CD4-positive, alpha-beta T cell treated with Interleukin-6 at 100 ng/mL for 8 hours (primary cell): ENCODE measurements at regions not wholly inside any gene's neighbourhood (a gene's known extent, or its start where the extent isn't known, plus 50 kb on each side); places are given as distances from the start of the nearest gene placed in this dataset.

Source experiments
- DNase-seq: peaks from one replicate; pipeline ENCODE4 v3.0.0-alpha.2; 2020; ENCODE audit warnings: mixed read lengths, low spot score

DNA sequence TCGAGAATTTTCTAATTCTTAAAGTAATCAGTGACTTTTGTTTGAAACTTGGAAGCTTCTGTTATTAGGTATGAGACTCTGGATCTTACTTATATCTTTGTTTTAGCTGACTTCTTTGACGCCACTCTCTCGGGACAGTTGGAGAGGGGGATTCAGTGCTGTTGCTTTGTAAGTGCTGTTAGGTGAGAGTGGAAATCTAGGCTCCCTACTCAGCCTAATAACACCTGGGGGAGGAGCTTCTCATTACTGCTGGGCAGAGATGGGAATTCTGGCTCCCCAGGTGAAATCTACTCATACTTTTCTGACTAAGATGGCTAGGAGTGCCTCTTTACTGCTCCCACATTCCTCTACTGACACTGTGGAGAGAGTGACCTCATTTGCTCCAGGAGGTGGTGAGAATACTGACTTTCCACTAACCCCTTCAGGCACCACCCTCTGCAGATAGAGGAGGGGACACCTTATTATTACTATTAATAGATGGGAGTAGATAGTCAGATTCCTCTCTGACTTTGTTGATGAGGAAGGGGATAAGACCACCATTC, 324.9 kb upstream of the SPRY2 start:
- DNase-seq: no peak

DNA sequence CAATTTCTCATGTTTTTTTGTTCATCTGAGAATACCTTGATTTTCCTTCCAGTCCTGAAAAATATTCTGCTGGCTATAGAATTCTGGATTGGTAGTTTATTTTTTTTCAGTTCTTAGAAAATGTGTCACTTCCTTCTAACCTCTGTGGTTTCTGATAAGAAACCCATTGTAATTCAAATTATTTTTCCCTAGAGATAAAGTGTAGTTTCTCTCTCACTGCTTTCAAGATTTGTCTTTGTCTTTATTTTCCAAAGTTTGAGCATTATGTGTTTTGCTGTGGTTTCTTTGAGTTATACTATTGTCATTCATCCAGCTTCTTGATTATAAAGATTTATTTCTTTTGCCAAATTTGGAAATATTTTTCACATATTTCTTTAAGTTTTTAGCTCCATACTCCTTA, 324.0 kb upstream of the SPRY2 start:
- no peak for DNase-seq

- no peak for DNase-seq
Measured at GRCh38 chr13:80663788-80664187, 322.9 kb upstream of the SPRY2 start.

- no peak for DNase-seq
Measured at GRCh38 chr13:80658705-80659104, 317.8 kb upstream of the SPRY2 start.

DNA sequence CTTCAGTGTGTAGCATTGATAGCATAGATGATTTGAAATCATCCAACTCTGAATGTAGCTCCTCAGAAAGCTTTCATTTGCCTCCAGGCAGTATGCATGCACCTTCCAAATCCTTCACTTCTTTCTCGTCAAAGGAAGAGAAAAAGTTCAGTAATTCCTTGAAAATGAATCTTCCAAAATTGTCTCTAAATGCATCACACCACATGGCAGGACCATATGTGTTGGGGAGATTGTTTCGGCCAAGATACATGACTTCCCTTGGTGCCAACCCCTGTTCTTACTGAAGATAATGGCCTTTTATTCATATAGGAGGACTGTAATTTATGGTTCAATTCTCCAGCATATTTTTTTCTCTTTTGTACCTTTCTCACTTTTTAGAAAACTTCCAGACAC, 315.6 kb upstream of the SPRY2 start:
- DNase-seq: no peak

DNA sequence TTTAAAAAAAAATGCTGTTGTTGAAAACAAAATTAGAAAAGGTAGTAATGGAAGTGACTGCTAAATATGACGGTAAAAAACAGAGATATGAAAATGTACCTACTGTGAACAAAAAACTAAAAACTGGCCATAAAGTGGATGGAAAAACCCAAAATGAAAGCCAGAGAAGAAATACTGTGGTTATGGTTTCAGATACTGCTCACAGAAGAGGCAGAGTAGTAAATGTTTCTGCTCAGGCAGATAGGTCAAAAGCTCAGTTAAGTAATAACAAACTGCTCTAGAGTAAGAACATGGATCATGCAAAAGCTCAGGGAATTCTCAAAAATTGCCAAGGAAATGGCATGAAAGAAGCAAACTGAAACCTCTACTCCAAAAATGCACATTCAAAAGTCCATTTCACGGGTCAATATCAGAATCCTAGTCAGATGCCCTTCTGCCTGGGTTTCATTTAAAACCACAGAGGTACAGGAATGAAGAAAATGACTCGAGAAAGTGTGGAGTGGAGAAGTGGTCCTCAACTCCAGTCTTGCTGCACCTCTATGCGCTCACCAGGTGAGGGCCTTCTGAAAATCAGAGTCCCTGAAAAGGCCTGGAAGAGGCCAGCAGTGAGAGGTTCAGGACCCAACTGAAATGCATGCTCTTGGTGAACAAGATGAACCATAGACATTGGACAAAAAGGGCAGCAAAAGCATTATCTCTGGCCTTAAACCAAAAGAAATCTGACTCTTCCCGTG, 315.0 kb upstream of the SPRY2 start:
- no peak for DNase-seq

DNA sequence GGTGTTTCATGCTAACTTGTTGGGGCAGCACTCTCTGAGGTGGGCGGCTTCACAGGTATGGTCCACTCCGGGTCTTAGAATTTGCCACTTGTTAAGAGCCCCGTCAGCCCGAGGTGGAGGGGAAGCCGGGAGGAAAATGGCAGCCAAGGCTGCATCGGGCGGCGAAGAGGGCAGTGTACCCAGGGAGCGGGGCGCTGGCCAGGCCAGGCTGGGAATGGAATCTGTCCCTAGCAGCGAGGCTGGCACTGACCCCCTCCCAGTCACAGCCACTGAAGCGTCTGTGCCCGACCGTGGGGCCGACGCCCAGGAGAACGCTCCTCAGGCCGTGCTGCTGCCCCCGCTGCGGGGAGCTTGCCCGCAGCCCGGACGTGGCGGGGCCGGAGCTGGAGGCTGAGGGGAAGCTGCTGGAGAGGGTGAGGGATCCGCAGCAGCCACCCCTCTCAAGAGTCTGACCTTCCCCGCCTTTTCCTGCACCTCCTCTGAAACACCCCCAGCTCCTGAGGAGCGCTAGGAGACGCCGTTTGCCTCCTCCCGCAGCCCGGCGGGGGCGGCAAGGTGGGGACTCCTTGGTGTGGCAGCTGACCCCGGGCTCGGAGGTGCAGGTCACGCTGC, 313.8 kb upstream of the SPRY2 start:
- no peak for DNase-seq

DNA sequence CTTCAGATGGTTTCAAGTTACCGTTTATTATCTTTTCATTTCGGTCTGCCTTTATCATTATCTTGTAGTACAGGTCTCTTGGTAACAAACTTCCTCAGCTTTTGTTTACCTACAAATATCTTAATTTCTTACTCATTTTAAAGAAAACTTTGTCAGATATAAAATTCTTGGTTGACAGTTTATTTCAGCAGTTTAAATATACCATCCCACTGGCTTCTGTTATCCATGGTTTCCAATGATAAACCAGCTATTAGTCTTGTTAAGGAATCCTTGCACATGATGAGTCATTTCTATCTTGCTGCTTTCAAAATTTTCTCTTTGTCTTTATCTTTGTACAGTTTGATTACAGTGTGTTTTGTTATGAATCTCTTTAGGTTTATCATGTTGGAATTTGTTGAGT, 308.3 kb upstream of the SPRY2 start:
- no peak for DNase-seq

DNA sequence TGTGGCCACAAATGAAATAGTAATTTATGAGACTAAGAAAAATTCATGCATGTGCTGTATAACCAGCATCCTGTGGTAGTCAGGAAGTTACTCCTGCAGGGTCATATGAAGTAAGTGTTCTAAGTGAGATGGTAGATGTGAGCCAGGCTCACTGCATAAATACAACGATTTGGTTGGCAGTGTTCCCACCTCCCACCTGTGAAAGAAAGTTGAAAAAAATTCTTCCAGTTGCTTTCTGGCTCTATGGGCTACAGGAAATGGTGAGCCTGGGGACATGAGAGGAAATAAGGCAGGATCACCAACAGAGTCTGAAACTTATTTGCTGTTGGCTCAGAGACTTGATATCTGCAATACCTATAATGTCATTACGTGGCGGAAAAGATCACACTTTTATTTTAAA, 301.7 kb upstream of the SPRY2 start:
- no peak for DNase-seq

DNA sequence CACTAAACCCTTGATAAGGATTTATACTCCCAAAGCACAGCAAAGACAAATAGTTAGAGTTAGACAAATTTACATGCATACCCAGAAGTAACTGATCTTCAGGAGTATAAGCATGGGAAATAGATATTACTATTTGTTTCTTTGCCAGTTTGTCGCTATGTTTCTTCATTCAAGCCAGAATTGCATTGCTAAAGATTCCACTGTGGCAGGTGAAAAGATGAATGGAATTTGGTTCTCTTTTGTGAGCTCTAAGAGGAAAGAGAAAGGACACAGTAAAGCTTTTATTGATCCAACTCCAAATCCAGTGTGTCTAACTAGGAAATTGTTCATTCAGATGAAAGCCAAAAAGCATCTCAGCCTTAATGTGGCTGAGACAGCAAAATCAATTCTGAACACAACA, 292.3 kb upstream of the SPRY2 start:
- DNase-seq: no peak

DNA sequence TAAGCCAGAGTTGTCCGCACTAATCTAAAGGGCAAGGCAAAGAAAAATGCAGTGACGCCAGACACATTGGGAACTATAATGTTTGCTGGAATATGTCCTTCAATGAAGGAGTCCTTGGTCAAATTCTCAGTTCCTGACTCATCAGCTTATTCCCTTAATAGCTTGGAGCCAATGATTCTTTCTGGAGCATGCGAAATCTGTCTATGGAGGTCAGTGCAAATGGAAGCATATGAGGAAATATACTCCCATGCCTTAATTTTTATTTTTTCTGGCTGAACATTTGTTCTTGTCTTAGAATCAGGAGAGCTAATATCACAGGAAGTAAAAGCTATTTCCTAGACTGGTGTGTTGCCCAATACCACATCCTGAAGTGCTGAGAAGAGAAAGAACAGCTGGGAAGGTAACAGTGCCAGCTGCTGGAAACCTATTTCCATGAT, 289.8 kb upstream of the SPRY2 start:
- DNase-seq: no peak

DNA sequence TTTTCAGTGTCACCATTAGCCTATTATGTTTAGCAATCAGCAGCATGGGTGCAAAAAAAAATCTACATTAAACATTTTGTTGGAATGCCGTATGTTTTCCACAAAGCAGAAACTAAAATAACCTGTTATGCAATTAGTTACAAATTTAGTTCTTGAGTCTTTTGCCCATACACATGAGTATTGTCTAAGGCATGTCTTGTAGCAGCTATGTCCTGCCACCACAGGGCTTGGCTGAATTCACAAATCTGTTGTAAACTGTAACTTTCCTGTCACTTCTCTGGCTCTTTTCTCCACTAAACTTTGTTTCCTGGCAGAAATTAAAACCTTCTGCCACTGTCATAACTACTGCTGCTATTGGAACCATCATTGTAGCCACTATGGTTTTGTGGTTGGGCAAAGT, 277.9 kb upstream of the SPRY2 start:
- DNase-seq: no peak

DNA sequence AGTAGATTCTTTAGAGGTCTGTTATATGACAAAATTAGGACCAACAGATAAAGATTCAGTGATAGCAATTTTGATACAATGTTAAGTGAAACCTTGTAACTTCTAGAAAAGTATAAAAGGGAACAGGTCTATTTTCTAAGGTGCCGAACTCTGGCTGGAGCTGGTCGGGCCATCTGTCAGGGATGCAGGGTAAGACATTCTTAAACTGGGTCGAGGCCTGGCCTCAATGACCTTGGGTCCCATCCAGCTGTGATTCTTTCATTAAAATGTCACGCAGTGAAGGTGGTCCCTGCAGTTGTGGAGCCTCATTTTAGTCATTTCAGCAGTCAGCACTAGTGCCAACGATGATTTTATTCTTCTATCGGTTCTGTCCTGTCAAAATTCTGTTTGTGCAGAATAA, 271.9 kb upstream of the SPRY2 start:
- DNase-seq: no peak

- DNase-seq: no peak
Measured at GRCh38 chr13:80611310-80611709, 270.4 kb upstream of the SPRY2 start.

- DNase-seq: no peak
Measured at GRCh38 chr13:80605716-80606115, 264.8 kb upstream of the SPRY2 start.

DNA sequence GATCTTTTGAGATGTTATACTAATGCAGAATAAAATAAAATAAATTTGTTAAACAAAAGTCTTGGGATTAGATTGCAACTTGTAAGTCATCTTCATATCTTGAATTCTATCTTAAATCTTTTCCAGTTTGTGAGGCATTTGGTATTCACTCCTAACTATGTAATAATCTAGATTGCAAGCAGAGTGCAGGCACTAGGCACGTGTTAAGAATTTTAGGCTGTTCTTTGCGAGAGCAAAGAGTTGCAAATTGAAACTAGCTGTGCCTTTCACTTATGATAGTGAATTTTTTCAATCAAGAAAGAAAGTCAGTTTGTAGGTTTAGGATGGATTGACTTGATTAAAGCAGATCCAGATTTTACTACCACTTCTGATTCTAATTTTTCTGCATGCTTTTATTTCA, 264.1 kb upstream of the SPRY2 start:
- DNase-seq: no peak

DNA sequence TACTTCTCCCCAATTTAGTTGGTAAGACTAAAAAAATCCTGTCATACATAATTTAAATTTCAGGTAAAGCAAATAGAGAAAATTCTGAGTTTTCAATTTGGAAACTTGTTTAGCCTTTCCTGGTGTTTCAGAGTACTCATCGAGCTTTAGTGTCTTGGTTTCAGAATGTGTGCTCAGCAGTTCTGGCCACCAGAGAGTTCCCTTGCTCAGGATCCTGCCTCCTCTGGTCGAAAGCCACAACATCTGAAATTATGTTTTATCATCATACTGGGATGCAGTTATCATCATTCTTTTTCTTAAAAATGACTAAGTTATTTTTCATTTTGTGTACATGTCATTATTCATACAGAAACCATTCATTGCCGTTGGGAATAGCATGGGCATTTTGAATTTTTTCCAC, 263.2 kb upstream of the SPRY2 start:
- no peak for DNase-seq

DNA sequence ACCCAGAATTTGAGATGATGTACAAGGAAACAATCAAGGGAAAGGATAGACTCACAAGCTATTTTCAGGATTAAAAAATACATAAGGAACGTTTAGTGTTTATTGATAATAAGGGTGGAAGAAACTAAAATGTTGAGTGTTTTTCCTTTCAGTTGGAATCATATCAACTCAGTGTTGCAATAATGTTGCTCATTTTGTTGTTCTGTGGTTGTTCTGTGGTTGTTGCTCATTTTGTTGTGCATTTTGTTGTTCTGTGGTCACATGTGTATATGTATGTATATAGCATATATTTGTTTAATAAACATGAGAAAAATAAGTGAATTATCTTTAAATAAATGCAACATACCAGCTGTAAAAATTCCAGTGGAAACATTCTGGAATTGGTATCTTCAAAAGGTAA, 262.4 kb upstream of the SPRY2 start:
- no peak for DNase-seq

DNA sequence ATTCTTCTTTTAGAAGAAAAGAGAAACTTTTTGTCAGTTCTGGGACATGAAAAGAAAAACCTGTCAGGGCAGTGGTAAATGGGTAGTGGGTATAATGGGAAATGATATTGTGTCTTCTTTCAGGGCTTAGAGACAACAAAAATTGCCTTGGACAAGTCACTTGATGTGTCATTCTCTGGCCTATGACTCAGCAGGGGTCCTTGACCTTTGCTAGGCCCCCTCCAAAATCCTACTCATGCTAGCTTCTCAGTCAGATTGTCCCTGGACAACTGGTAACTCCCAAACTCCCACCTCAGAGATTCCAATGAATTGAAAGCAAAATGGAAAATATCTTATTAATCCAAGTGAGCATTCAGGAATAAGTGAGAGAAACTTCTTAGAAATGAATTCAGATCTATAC, 258.8 kb upstream of the SPRY2 start:
- no peak for DNase-seq

DNA sequence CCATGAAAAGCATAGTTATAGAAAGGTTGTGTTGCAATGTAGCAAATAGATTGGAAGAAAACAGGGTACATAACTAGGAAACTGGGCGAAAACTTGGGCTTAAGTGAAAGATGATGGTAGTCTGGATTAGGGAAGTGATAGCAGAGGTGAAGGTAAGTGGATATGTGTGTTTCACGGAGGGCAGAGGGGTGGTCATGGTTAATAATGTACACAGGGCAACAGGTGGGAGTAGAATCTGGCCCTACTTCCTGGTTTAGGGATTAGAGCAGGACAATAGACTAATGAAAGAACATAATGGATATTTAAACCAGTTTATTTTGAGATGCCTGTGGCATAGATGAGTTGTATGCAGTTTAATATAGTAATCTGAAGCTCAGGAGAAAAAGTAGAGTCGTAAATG, 257.3 kb upstream of the SPRY2 start:
- no peak for DNase-seq

- DNase-seq: no peak
Measured at GRCh38 chr13:80591976-80592740, 251.2 kb upstream of the SPRY2 start.

- DNase-seq: no peak
Measured at GRCh38 chr13:80590551-80590950, 249.6 kb upstream of the SPRY2 start.

DNA sequence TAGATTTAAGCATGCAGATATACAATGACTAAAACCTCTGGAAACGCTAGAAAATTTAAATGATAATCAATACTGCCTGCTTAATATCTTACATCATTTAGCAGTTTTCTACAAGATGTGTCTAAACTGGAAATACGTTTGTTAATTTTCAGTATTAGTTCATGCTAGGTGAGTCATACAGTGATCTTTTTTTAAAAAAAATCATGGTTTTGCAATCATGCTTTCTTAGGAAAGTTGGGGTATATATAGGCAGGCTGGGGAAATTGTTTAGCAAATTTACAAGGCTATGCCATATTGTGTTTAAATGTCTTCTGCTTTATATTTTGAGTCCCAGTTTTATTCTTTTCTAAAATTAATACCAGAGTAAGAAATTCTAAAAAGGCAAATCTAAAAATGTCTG, 245.4 kb upstream of the SPRY2 start:
- no peak for DNase-seq
